H1 (cell line): ENCODE measurements at regions not wholly inside any gene's neighbourhood (a gene's known extent, or its start where the extent isn't known, plus 50 kb on each side); places are given as distances from the start of the nearest gene placed in this dataset.

Experiments
- CTCF ChIA-PET: fragments of 300-600 bp; sonication (Branson Sonifier 250); formaldehyde crosslinking; loops from one replicate; lab custom pipeline; 2021; ENCODE audit not compliant: partially characterized antibody; lab: Charles Lee
- POLR2A ChIA-PET: fragments of 300-600 bp; sonication (Branson Sonifier 250); formaldehyde crosslinking; loops from one replicate; lab custom pipeline; 2021; ENCODE audit warnings: inconsistent platforms; ENCODE audit not compliant: partially characterized antibody; lab: Charles Lee
- DNase-seq, 2 experiments: peaks; one replicate each; pipeline versions ENCODE4 v3.0.0 to v3.0.0-alpha.2; 2010 to 2022; ENCODE audit warnings: low spot score in 2 of 2, low read depth in 1 of 2, mixed read lengths in 1 of 2
- FAIRE-seq: peaks from 2 replicates; lab custom pipeline; 2011; peaks lifted over from hg19 to GRCh38; lab: Jason Lieb, UNC
- H2AFZ ChIP-seq: 2 replicates; pipeline ENCODE4 v1.8.1; 2012; ENCODE audit warnings: low read length, inconsistent platforms
- H2AK5ac ChIP-seq: 2 replicates; pipeline ENCODE4 v1.6.1; 2013; ENCODE audit warnings: low read depth, low read length
- H2BK120ac ChIP-seq: replicated peaks from 2 replicates; pipeline ENCODE3; 2013; ENCODE audit warnings: low read depth, low read length, inconsistent platforms
- H2BK12ac ChIP-seq: 2 replicates; pipeline ENCODE4 v1.6.1; 2013; ENCODE audit warnings: low read depth, low read length
- H2BK15ac ChIP-seq: 2 replicates; pipeline ENCODE4 v1.6.1; 2013; ENCODE audit warnings: low read length
- H2BK20ac ChIP-seq: 2 replicates; pipeline ENCODE4 v1.6.1; 2013; ENCODE audit warnings: low read length
- H2BK5ac ChIP-seq: 2 replicates; pipeline ENCODE4 v1.6.1; 2013; ENCODE audit warnings: low read depth, low read length
- H3K14ac ChIP-seq: 2 replicates; pipeline ENCODE4 v1.6.1; 2013; ENCODE audit warnings: inconsistent platforms; ENCODE audit not compliant: insufficient read length
- H3K18ac ChIP-seq: 2 replicates; pipeline ENCODE4 v1.6.1; 2013; ENCODE audit warnings: low read length; ENCODE audit errors: extremely low read depth
- H3K23ac ChIP-seq: 2 replicates; pipeline ENCODE4 v1.6.1; 2013; ENCODE audit warnings: inconsistent platforms; ENCODE audit not compliant: insufficient read length
- H3K23me2 ChIP-seq: 2 replicates; pipeline ENCODE4 v1.6.1; 2013; ENCODE audit warnings: low read depth, low read length
- H3K27ac ChIP-seq: 2 replicates; pipeline ENCODE4 v1.6.1; 2011; ENCODE audit warnings: low read depth, low read length, inconsistent platforms
- H3K27me3 ChIP-seq, 4 experiments: replicated peaks in 1 of 4; 1 replicate in 1 of 4; 2 replicates in 3 of 4; pipeline versions ENCODE4 v1.6.1 to v1.8.1; 2011 to 2013; ENCODE audit warnings: low read length in 3 of 4, mild to moderate bottlenecking in 3 of 4, inconsistent platforms in 2 of 4, mixed read lengths in 2 of 4, moderate library complexity in 1 of 4; ENCODE audit not compliant: control insufficient read depth in 3 of 4, insufficient read depth in 3 of 4; ENCODE audit errors: extremely low read depth in 1 of 4
- H3K36me3 ChIP-seq, 4 experiments: 2 replicates each; pipeline versions ENCODE4 v1.6.1 to v1.8.1; 2011 to 2013; ENCODE audit warnings: mild to moderate bottlenecking in 4 of 4, low read length in 3 of 4, moderate library complexity in 2 of 4, control low read depth in 1 of 4, inconsistent platforms in 1 of 4; ENCODE audit not compliant: insufficient read depth in 4 of 4, control insufficient read depth in 2 of 4
- H3K4ac ChIP-seq: replicated peaks from 2 replicates; pipeline ENCODE3; 2013; ENCODE audit warnings: low read length, low read depth, mixed read lengths, inconsistent platforms; ENCODE audit not compliant: insufficient read length
- H3K4me1 ChIP-seq, 4 experiments: replicated peaks in 1 of 4; 1 replicate in 1 of 4; 2 replicates in 3 of 4; pipeline versions ENCODE4 v1.6.1 to v1.8.1; 2011 to 2013; ENCODE audit warnings: low read length in 3 of 4, inconsistent platforms in 2 of 4, mixed read lengths in 1 of 4; ENCODE audit not compliant: insufficient read depth in 4 of 4, control insufficient read depth in 3 of 4
- H3K4me2 ChIP-seq, 2 experiments: 2 replicates each; pipeline versions ENCODE4 v1.6.1 to v1.8.1; 2011 to 2013; ENCODE audit warnings: low read depth in 2 of 2, low read length in 2 of 2, control low read depth in 1 of 2, inconsistent platforms in 1 of 2, mild to moderate bottlenecking in 1 of 2; ENCODE audit not compliant: insufficient read depth in 1 of 2
- H3K4me3 ChIP-seq, 4 experiments: fragments of 200-600, 300-600 bp in 1 of 4; sonication (generic), shearing (Covaris generic), sonication (Bioruptor Twin) in 1 of 4; 2 replicates each; pipeline versions ENCODE4 v1.5.1 to v1.8.1; 2011 to 2016; ENCODE audit warnings: low read length in 4 of 4, low read depth in 3 of 4, control low read depth in 2 of 4, inconsistent platforms in 2 of 4, mild to moderate bottlenecking in 2 of 4, mixed read lengths in 1 of 4, moderate library complexity in 1 of 4; ENCODE audit not compliant: insufficient read depth in 2 of 4; ENCODE audit errors: extremely low read depth in 1 of 4
- H3K56ac ChIP-seq: replicated peaks from 2 replicates; pipeline ENCODE3; 2013; ENCODE audit warnings: low read depth, mild to moderate bottlenecking, mixed read lengths, low read length, inconsistent platforms; ENCODE audit not compliant: insufficient read length
- H3K79me1 ChIP-seq: 2 replicates; pipeline ENCODE4 v1.6.1; 2013; ENCODE audit warnings: low read depth, low read length, control low read depth
- H3K79me2 ChIP-seq, 2 experiments: 2 replicates each; pipeline versions ENCODE4 v1.6.1 to v1.8.1; 2012 to 2013; ENCODE audit warnings: low read length in 2 of 2, mild to moderate bottlenecking in 2 of 2, inconsistent platforms in 1 of 2; ENCODE audit not compliant: insufficient read depth in 2 of 2, control insufficient read depth in 1 of 2
- H3K9ac ChIP-seq, 4 experiments: replicated peaks in 1 of 4; 1 replicate in 1 of 4; 2 replicates in 3 of 4; pipeline versions ENCODE4 v1.6.1 to v1.8.1; 2011 to 2013; ENCODE audit warnings: low read depth in 3 of 4, low read length in 3 of 4, control low read depth in 2 of 4, mild to moderate bottlenecking in 2 of 4, moderate library complexity in 2 of 4, inconsistent platforms in 1 of 4; ENCODE audit errors: extremely low read depth in 1 of 4
- H3K9me3 ChIP-seq, 2 experiments: 2 replicates each; pipeline versions ENCODE4 v1.6.1 to v1.8.1; 2012 to 2013; ENCODE audit warnings: mild to moderate bottlenecking in 2 of 2, moderate library complexity in 2 of 2, control low read depth in 1 of 2, inconsistent platforms in 1 of 2, low read depth in 1 of 2, low read length in 1 of 2, mixed read lengths in 1 of 2; ENCODE audit not compliant: insufficient read depth in 2 of 2
- H4K20me1 ChIP-seq, 2 experiments: replicated peaks in 1 of 2; 2 replicates each; pipeline versions ENCODE3 to v1.8.1; 2011 to 2013; ENCODE audit warnings: inconsistent platforms in 2 of 2, low read length in 2 of 2, mild to moderate bottlenecking in 1 of 2; ENCODE audit not compliant: insufficient read depth in 2 of 2, control insufficient read depth in 1 of 2
- H4K5ac ChIP-seq: 2 replicates; pipeline ENCODE4 v1.6.1; 2013; ENCODE audit warnings: low read length, low read depth, mixed read lengths, inconsistent platforms; ENCODE audit not compliant: insufficient read length
- H4K8ac ChIP-seq: 2 replicates; pipeline ENCODE4 v1.8.0; 2013; ENCODE audit warnings: mild to moderate bottlenecking, moderate library complexity, low read length, inconsistent platforms; ENCODE audit not compliant: insufficient read depth; ENCODE audit errors: extremely low read depth
- H4K91ac ChIP-seq: replicated peaks from 2 replicates; pipeline ENCODE3; 2013; ENCODE audit warnings: low read length, mixed read lengths, inconsistent platforms; ENCODE audit not compliant: insufficient read length
- BCL11A ChIP-seq, 2 experiments: IDR thresholded peaks; one replicate each; pipeline ENCODE4 v1.6.1; 2011; ENCODE audit warnings: low read depth in 2 of 2, low read length in 2 of 2, mild to moderate bottlenecking in 2 of 2
- CHD1 ChIP-seq: IDR thresholded peaks from 2 replicates; pipeline ENCODE4 v1.6.1; 2012; ENCODE audit warnings: low read depth, low read length, improper control_type of control experiment
- CHD2 ChIP-seq: IDR thresholded peaks from 2 replicates; pipeline ENCODE4 v1.6.1; 2012; ENCODE audit warnings: low read length, improper control_type of control experiment
- HDAC6 ChIP-seq: IDR thresholded peaks from one replicate; pipeline ENCODE4 v1.7.1; 2012; ENCODE audit warnings: low read depth, mild to moderate bottlenecking, inconsistent platforms, low read length, moderate library complexity
- NANOG ChIP-seq: IDR thresholded peaks from 2 replicates; pipeline ENCODE4 v1.6.1; 2011; ENCODE audit warnings: low read length, low read depth, mild to moderate bottlenecking, inconsistent platforms; ENCODE audit not compliant: insufficient read depth, poor library complexity, severe bottlenecking
- SP4 ChIP-seq: IDR thresholded peaks from 2 replicates; pipeline ENCODE4 v1.6.1; 2012; ENCODE audit warnings: low read length, inconsistent platforms
- WGBS, 2 experiments: shearing (Covaris generic) in 1 of 2; methylation state at CpG; one replicate each; pipeline versions ENCODE4 v1.1.6 to v1.1.7; 2013 to 2015; ENCODE audit warnings: low lambda C conversion rate in 2 of 2, mixed read lengths in 2 of 2, inconsistent platforms in 1 of 2, low coverage in 1 of 2, missing lambda C conversion rate in 1 of 2; ENCODE audit not compliant: insufficient replicate concordance in 2 of 2, insufficient coverage in 1 of 2, insufficient read length in 1 of 2; ENCODE audit errors: extremely low coverage in 1 of 2, missing lambda C conversion rate in 1 of 2; 5-methylcytosine and 5-hydroxymethylcytosine counted together

DNA sequence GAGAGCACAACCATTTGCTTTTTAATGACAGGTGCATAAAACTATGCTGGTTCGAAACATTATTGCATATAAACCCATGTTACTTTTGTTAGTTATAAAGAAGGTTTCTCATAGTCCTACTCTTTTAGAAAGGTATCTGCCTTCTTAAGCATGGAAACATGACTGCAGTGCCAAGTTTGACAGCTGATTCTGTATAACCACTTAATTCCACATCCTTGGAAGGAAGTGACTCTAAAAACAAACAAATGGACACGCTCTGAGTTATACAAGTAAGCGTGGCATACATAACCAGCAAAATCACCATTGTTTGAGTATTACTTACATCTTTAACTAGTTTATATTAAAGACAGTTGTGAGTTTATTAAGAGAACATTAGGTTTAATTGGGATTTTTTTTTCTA lies 125.0 kb upstream of the HDGFL1 start:
- Histone ChIP-seq H2BK12ac (no peak overlapping the region), H2BK120ac (no peak overlapping the region), H3K56ac (no peak overlapping the region)
- no peak for FAIRE-seq
- TF ChIP-seq BCL11A (IDR thresholded peaks at IDR 0.05; ENCODE audit: low read depth in 2 of 2, low read length in 2 of 2) (no peak), HDAC6 (no peak), CHD2 (no peak), CHD1 (no peak), NANOG (no peak), SP4 (no peak)
- TF ChIP-seq, all 59 proteins: peak for 0
- Histone ChIP-seq H4K91ac (no peak overlapping the region), H2BK20ac (no peak overlapping the region), H4K5ac (no peak overlapping the region), H2AK5ac (no peak overlapping the region), H3K23me2 (no peaks in the 10 kb centered on the region), H3K4me2 (no peak overlapping the region), H3K36me3 (no peaks in the 10 kb centered on the region), H3K27me3 (no peaks in the 10 kb centered on the region), H3K9me3 (no peaks in the 10 kb centered on the region; a peak in 1 of 4 replicates), H3K23ac (no peak overlapping the region), H3K27ac (no peak overlapping the region), H2BK5ac (no peak overlapping the region), H2AFZ (no peak overlapping the region), H3K4ac (no peak overlapping the region), H3K79me2 (no peaks in the 10 kb centered on the region), H3K9ac (no peak overlapping the region), H2BK15ac (no peak overlapping the region), H4K20me1 (no peaks in the 10 kb centered on the region), H3K4me3 (no peak overlapping the region), H3K14ac (no peak overlapping the region), H3K79me1 (no peaks in the 10 kb centered on the region), H4K8ac (no peak overlapping the region), H3K18ac (no peak overlapping the region), H3K4me1 (peaks cover 0 to 7% (median 0%) of the 10 kb centered on the region in 4 experiments; a peak in 1 of 7 replicates)
- DNase-seq: no peak
- 90% methylated on average over 3 of the region's 3 CpGs; no CpG with 5 or more reads in 1 of the 2 experiments for WGBS, 2 experiments
- CTCF ChIA-PET: interaction anchor here (1.3 kb wide), 1 partner anchor 28 kb away, joined by 4 read pairs; no protein-coding TSS in a partner anchor
- POLR2A ChIA-PET: no interaction called here
